HG03039 (cell line): ENCODE measurements at regions not wholly inside any gene's neighbourhood (a gene's known extent, or its start where the extent isn't known, plus 50 kb on each side); places are given as distances from the start of the nearest gene placed in this dataset.

Experiments used
- ATAC-seq: cut with Tn5 transposase; IDR thresholded peaks from one replicate; pipeline ENCODE4 v1.9.1; 2021; ENCODE audit warnings: mild to moderate bottlenecking, moderate library complexity; ENCODE audit not compliant: unreplicated experiment

GRCh38 chr2:180662941-180663471 is 317.4 kb upstream of the UBE2E3 start:
- ATAC-seq, result no peak

GRCh38 chr2:180662521-180662920 is 317.9 kb upstream of the UBE2E3 start:
- no peak for ATAC-seq

GRCh38 chr2:180661686-180662030 is 318.7 kb upstream of the UBE2E3 start:
- no peak for ATAC-seq

GRCh38 chr2:180660881-180661685 is 319.3 kb upstream of the UBE2E3 start:
- ATAC-seq, result no peak

- ATAC-seq, result no peak
Measured at GRCh38 chr2:180660207-180660606, 320.2 kb upstream of the UBE2E3 start.

GRCh38 chr2:180657054-180657453 is 323.4 kb upstream of the UBE2E3 start:
- no peak for ATAC-seq

- no peak for ATAC-seq
Measured at GRCh38 chr2:180656455-180656847, 324.0 kb upstream of the UBE2E3 start.

- ATAC-seq, result no peak
Measured at GRCh38 chr2:180655842-180656454, 324.5 kb upstream of the UBE2E3 start.

GRCh38 chr2:180655393-180655792 is 325.0 kb upstream of the UBE2E3 start:
- no peak for ATAC-seq

- no peak for ATAC-seq
Measured at GRCh38 chr2:180653481-180653880, 326.9 kb upstream of the UBE2E3 start.

- ATAC-seq, result no peak
Measured at GRCh38 chr2:180652794-180653193, 327.6 kb upstream of the UBE2E3 start.

GRCh38 chr2:180651596-180651995 is 328.8 kb upstream of the UBE2E3 start:
- no peak for ATAC-seq

- ATAC-seq, result no peak
Measured at GRCh38 chr2:180647621-180648020, 332.8 kb upstream of the UBE2E3 start.

GRCh38 chr2:180647221-180647620 is 333.2 kb upstream of the UBE2E3 start:
- ATAC-seq, result no peak

- ATAC-seq, result no peak
Measured at GRCh38 chr2:180646756-180647155, 333.6 kb upstream of the UBE2E3 start.

GRCh38 chr2:180644709-180645108 is 335.7 kb upstream of the UBE2E3 start:
- ATAC-seq, result no peak

GRCh38 chr2:180630756-180631155 is 349.6 kb upstream of the UBE2E3 start:
- ATAC-seq, result no peak

GRCh38 chr2:180625006-180625844 is 355.2 kb upstream of the UBE2E3 start:
- ATAC-seq, result no peak

- ATAC-seq, result no peak
Measured at GRCh38 chr2:180621941-180622918, 358.2 kb upstream of the UBE2E3 start.

GRCh38 chr2:180621366-180621765 is 359.0 kb upstream of the UBE2E3 start:
- no peak for ATAC-seq
